Thyroid gland (tissue), 4 donors: ENCODE measurements at regions not wholly inside any gene's neighbourhood (a gene's known extent, or its start where the extent isn't known, plus 50 kb on each side); places are given as distances from the start of the nearest gene placed in this dataset.

Experiments
- DNase-seq, 2 donors: peaks; one replicate each; pipeline ENCODE4 v3.0.0-alpha.2; 2019
- H3K27ac ChIP-seq, 3 donors: fragments of 200-600 bp; sonication (generic); 1 replicate in 2 of 3; 2 replicates in 1 of 3; pipeline ENCODE4 v1.5.1; 2016 to 2019; ENCODE audit warnings: mild to moderate bottlenecking in 1 of 3, moderate library complexity in 1 of 3
- H3K27me3 ChIP-seq: fragments of 200-600 bp; sonication (generic); one replicate; pipeline ENCODE4 v1.5.1; 2019
- H3K36me3 ChIP-seq, 2 donors: fragments of 200-600 bp; sonication (generic); one replicate each; pipeline ENCODE4 v1.5.1; 2016 to 2019
- H3K4me1 ChIP-seq, 2 donors: fragments of 200-600 bp; sonication (generic); one replicate each; pipeline ENCODE4 v1.5.1; 2017 to 2019
- H3K4me3 ChIP-seq, 3 donors: fragments of 200-600 bp; sonication (generic); replicated peaks in 1 of 3; 1 replicate in 2 of 3; 2 replicates in 1 of 3; pipeline ENCODE4 v1.5.1; 2016; ENCODE audit warnings: mild to moderate bottlenecking in 1 of 3
- H3K9me3 ChIP-seq: fragments of 200-600 bp; sonication (generic); one replicate; pipeline ENCODE4 v1.5.1; 2017
- CTCF ChIP-seq, 6 experiments: fragments of 200-600 bp in 3 of 6; fragments of 450-650 bp in 3 of 6; sonication (generic) in 3 of 6; IDR thresholded peaks; one replicate each; pipeline ENCODE4 v1.5.1; 2016 to 2019; ENCODE audit warnings: antibody characterized with exemption in 6 of 6, mild to moderate bottlenecking in 2 of 6, inconsistent platforms in 1 of 6, moderate library complexity in 1 of 6
- POLR2A ChIP-seq, 2 donors: fragments of 450-650 bp; IDR thresholded peaks; one replicate each; pipeline ENCODE4 v1.6.1; 2017; ENCODE audit warnings: antibody characterized with exemption in 2 of 2, mild to moderate bottlenecking in 2 of 2, moderate library complexity in 1 of 2
- WGBS, 2 donors: methylation state at CpG; one replicate each; pipeline ENCODE4 v1.1.5; 2017; 5-methylcytosine and 5-hydroxymethylcytosine counted together
- intact Hi-C: fragments of 100-400 bp; cut with DNase I; formaldehyde crosslinking; loops from one replicate; pipeline ENCODE4 v1.15.1; 2023

- no peaks in the 10 kb centered on the region for H3K9me3 ChIP-seq
- no peak overlapping the region for H3K27ac ChIP-seq
- H3K4me1 ChIP-seq: no peaks in the 10 kb centered on the region
- intact Hi-C loops: no loop called here
- H3K4me3 ChIP-seq: no peak overlapping the region
- no peaks in the 10 kb centered on the region for H3K27me3 ChIP-seq
- no peak for DNase-seq
- TF ChIP-seq CTCF (IDR thresholded peaks at IDR 0.05) (no peak), POLR2A (IDR thresholded peaks at IDR 0.05) (no peak)
- 85 to 87% methylated on average over 1 of the region's 1 CpG for WGBS, 2 donors
- no peaks in the 10 kb centered on the region for H3K36me3 ChIP-seq
These were observed 881.7 kb downstream of the MCTP2 start for GRCh38 chr15:95113041-95113440.

- intact Hi-C loops: no loop called here
- WGBS, 2 donors: 88 to 94% methylated on average over 4 of the region's 4 CpGs
- no peaks in the 10 kb centered on the region for H3K9me3 ChIP-seq
- H3K4me1 ChIP-seq: no peaks in the 10 kb centered on the region
- TF ChIP-seq POLR2A (IDR thresholded peaks at IDR 0.05) (no peak), CTCF (IDR thresholded peaks at IDR 0.05) (no peak)
- DNase-seq: no peak
- no peaks in the 10 kb centered on the region for H3K27me3 ChIP-seq
- H3K4me3 ChIP-seq: no peak overlapping the region
- no peaks in the 10 kb centered on the region for H3K36me3 ChIP-seq
- H3K27ac ChIP-seq: no peak overlapping the region
These were observed 887.8 kb downstream of the MCTP2 start for GRCh38 chr15:95119041-95119610.

- no peak for TF ChIP-seq CTCF (IDR thresholded peaks at IDR 0.05)
- no peak for TF ChIP-seq POLR2A (IDR thresholded peaks at IDR 0.05)
- no peak overlapping the region for H3K27ac ChIP-seq
- WGBS, 2 donors: 74 to 79% methylated on average over 3 of the region's 3 CpGs
- intact Hi-C loops: no loop called here
- H3K27me3 ChIP-seq: no peaks in the 10 kb centered on the region
- no peaks in the 10 kb centered on the region for H3K36me3 ChIP-seq
- DNase-seq: no peak
- H3K4me3 ChIP-seq: no peak overlapping the region
- no peaks in the 10 kb centered on the region for H3K9me3 ChIP-seq
- no peaks in the 10 kb centered on the region for H3K4me1 ChIP-seq
These were observed 889.2 kb downstream of the MCTP2 start for GRCh38 chr15:95120595-95120994.

- Histone ChIP-seq H3K27me3 (no peaks in the 10 kb centered on the region), H3K4me1 (no peaks in the 10 kb centered on the region), H3K9me3 (no peaks in the 10 kb centered on the region), H3K4me3 (no peak overlapping the region), H3K27ac (no peak overlapping the region), H3K36me3 (no peaks in the 10 kb centered on the region)
- DNase-seq: no peak
- intact Hi-C loops: no loop called here
- 90 to 94% methylated on average over 1 of the region's 1 CpG for WGBS, 2 donors
- TF ChIP-seq POLR2A (IDR thresholded peaks at IDR 0.05) (no peak), CTCF (IDR thresholded peaks at IDR 0.05) (no peak)
These were observed 889.8 kb downstream of the MCTP2 start for GRCh38 chr15:95121191-95121590.

DNA sequence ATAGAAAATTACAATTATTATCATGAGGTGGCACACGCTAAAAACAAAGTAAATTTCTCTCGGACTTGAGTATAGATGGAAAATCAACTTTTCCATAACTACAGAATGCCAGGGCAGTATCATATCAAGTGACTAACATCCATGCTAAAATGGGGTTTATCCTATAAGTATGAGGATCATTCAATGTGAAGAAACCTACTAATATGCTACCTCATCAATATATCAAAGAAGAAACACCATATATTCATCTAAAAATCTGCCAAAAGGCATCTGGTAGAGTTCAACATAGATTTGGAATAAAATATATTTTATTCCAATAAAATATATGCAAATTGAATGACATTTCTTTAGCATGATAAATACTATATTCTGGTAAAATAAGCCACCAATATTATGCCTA is 894.4 kb downstream of the MCTP2 start:
- Histone ChIP-seq H3K27me3 (no peaks in the 10 kb centered on the region), H3K4me1 (no peaks in the 10 kb centered on the region), H3K36me3 (no peaks in the 10 kb centered on the region), H3K9me3 (no peaks in the 10 kb centered on the region), H3K4me3 (no peak overlapping the region), H3K27ac (no peak overlapping the region)
- no peak for DNase-seq
- TF ChIP-seq POLR2A (IDR thresholded peaks at IDR 0.05) (no peak), CTCF (IDR thresholded peaks at IDR 0.05) (no peak)
- WGBS, 2 donors: 93 to 95% methylated on average over 2 of the region's 2 CpGs
- intact Hi-C loops: no loop called here
